ENCODE measurements at regions not wholly inside any gene's neighbourhood (a gene's known extent, or its start where the extent isn't known, plus 50 kb on each side); places are given as distances from the start of the nearest gene placed in this dataset.

DNA sequence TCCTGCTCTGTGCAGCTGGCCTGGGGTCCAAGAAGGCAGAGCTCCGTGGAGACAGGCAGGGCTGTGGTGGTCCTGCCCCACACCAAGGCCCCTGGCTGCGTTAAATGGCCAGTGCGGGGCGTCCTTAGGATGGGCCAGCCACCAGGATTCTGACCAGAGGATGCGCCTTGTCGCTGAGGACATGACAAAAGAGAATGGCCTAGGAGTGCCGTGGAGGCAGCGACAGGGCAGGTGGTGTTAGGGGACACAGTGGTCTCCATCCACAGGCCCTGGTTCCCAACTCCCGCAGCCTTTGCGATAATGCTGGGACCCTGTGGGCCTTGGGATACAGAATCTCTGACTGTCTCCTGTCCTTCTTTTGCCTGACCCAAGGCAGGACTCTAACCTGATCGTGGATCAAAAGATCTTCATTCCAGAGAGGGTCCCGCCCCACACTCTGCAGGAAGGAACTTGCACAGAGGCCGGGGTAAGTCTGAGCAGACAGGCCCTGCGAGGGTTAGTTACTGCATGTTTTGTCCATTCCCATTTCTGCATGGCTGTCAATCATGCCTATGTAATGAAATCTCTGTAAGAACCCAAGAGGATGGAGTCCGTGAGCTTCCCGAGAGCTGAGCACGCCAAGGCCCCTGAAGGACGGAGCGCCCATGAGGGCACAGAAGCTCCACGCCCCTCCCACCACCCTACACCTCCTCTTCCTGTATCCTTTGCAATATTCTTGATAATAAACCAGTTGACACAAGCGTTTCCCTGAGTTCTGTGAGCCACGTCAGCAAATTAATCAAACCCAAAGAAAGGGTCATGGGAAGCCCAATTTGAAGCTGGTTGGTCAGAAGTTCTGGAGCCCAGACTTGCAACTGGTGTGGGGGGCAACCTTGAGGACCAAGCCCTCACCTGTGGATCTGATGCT, 251.5 kb upstream of the SALL3 start:
- TF ChIP-seq YY1 (IDR thresholded peaks at IDR 0.05; ENCODE audit: insufficient read depth, insufficient read length) (no peak), ZNF274 (IDR thresholded peaks at IDR 0.05; ENCODE audit: low read depth, low read length) (no peak)
